ENCODE measurements at regions not wholly inside any gene's neighbourhood (a gene's known extent, or its start where the extent isn't known, plus 50 kb on each side); places are given as distances from the start of the nearest gene placed in this dataset.

DNA sequence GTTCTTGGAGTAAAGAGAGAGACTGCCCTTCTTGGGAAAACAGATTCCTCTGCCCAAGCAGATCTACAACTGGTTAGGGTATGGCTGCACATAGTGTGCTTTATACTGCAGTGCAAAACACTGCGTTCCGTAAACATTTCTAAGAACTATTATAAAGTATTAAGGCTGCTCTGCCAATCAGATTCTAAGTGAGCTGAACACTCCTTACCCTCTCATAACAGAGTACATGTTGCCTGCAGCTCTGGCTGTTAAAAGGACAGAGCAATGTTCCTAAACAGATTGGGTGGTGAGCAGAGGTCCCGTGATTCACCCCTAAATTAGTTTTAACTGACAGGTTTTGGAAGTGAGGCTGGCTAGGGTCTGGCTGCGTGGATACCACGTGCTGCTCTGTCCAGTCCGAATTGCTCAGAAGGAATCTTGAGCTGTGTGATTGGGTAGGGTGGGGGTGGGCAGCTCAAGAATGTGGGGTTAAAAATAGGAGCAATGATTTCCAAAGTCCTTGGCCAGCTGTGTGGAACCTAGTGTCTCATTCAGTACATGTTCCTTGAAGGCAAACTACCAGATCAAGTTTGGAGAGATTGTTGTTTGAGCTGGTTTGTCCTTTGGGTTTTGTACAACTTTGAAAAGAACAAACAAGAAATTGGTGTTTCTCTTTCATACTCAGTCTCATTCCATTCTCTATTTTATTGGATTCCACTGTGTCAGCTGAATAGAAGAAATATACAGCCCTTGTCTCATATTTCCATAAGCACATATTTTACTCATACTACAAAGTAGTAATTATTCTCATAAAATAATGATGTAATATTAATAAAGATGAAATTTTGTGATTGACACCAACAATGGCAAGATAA, 497.6 kb upstream of the CD180 start:
- H3K36me3 Mint-ChIP-seq (ENCODE audit: insufficient read depth, unreplicated experiment) = no peaks in the 10 kb centered on the region
- intact Hi-C loops (cut with micrococcal nuclease; ENCODE audit: unreplicated experiment) = no loop called here
- TF ChIP-seq, protein P1, sequence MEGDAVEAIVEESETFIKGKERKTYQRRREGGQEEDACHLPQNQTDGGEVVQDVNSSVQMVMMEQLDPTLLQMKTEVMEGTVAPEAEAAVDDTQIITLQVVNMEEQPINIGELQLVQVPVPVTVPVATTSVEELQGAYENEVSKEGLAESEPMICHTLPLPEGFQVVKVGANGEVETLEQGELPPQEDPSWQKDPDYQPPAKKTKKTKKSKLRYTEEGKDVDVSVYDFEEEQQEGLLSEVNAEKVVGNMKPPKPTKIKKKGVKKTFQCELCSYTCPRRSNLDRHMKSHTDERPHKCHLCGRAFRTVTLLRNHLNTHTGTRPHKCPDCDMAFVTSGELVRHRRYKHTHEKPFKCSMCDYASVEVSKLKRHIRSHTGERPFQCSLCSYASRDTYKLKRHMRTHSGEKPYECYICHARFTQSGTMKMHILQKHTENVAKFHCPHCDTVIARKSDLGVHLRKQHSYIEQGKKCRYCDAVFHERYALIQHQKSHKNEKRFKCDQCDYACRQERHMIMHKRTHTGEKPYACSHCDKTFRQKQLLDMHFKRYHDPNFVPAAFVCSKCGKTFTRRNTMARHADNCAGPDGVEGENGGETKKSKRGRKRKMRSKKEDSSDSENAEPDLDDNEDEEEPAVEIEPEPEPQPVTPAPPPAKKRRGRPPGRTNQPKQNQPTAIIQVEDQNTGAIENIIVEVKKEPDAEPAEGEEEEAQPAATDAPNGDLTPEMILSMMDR (IDR thresholded peaks at IDR 0.05; ENCODE audit: unreplicated experiment) = no peak
- H3K27me3 Mint-ChIP-seq (ENCODE audit: unreplicated experiment) = no peaks in the 10 kb centered on the region
- H3K4me1 Mint-ChIP-seq (ENCODE audit: low read depth, unreplicated experiment) = no peaks in the 10 kb centered on the region
- H3K4me3 Mint-ChIP-seq (ENCODE audit: low read depth, unreplicated experiment) = no peak overlapping the region
- no TSS peak for BruUV-seq (replicated peaks)
- H3K27ac Mint-ChIP-seq (ENCODE audit: unreplicated experiment) = no peak overlapping the region
- peaks cover 6% of the 10 kb centered on the region for H3K9me3 Mint-ChIP-seq (ENCODE audit: low read depth, unreplicated experiment)
- no peak for DNase-seq
- CTCF ChIA-PET = no interaction called here

DNA sequence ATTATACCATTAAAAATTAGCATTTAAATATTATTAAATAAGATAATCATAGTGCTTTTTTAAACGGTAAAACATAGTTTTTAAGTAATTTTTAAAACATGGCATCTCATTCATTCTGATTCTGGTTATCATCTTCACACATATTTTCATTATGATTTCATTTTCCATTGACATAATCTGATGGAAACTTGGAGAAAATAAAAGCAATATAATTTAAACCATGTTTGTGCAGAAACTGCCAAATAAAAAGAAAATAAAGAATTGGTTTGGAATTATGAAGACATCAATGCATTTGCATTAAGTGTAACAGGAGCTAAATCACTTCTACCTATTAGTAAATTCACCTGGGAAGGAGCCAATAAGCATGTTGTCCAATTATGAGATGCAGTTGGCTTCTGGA, 490.1 kb upstream of the CD180 start:
- Mint-ChIP-seq H3K4me3 (ENCODE audit: low read depth, unreplicated experiment) (no peak overlapping the region), H3K36me3 (ENCODE audit: insufficient read depth, unreplicated experiment) (peaks cover 2% of the 10 kb centered on the region), H3K27me3 (ENCODE audit: unreplicated experiment) (no peaks in the 10 kb centered on the region), H3K9me3 (ENCODE audit: low read depth, unreplicated experiment) (peaks cover 9% of the 10 kb centered on the region), H3K27ac (ENCODE audit: unreplicated experiment) (no peak overlapping the region), H3K4me1 (ENCODE audit: low read depth, unreplicated experiment) (no peaks in the 10 kb centered on the region)
- CTCF ChIA-PET = no interaction called here
- BruUV-seq (replicated peaks) = no TSS peak
- TF ChIP-seq, protein P1 (IDR thresholded peaks at IDR 0.05; ENCODE audit: unreplicated experiment) = no peak
- DNase-seq = no peak
- intact Hi-C loops (cut with micrococcal nuclease; ENCODE audit: unreplicated experiment) = no loop called here

DNA sequence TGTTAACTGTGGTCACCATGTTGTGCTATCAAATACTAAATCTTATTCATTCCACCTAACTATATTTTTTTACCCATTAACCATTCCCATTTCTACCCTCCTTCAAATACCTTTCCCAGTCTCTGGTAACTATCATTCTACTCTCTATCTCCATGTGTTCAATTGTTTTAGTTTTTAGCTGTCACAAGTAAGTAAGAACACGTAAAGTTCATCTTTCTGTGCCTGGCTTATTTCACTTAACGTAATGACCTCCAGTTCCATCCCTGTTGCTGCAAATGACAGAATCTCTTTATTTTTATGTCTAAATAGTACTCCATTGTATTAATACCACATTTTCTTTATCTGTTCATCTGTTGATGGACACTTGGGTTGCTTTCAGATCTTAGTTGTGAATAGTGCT, 485.1 kb upstream of the CD180 start:
- no TSS peak for BruUV-seq (replicated peaks)
- H3K36me3 Mint-ChIP-seq (ENCODE audit: insufficient read depth, unreplicated experiment) = peaks cover 5% of the 10 kb centered on the region

DNA sequence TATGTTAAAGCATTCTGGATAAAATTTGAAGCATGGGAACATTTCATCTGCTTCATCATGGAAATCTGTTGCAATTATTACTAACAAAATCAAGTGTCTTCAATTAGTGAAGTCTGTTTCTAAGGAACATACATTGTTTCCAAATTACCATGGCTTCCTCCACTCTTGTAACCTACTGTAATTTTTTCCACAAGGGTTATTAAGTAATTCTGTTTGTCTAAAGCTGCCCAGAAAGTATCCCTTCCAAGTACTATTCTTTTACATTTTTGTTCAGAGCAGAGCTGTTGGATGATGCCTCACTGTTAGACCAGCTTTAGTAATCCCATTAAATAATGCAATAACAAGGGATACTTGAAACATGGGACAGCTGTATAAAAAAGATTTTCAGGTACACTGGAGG, 483.5 kb upstream of the CD180 start:
- peaks cover 5% of the 10 kb centered on the region for H3K36me3 Mint-ChIP-seq (ENCODE audit: insufficient read depth, unreplicated experiment)
- peaks cover 11% of the 10 kb centered on the region for H3K4me1 Mint-ChIP-seq (ENCODE audit: low read depth, unreplicated experiment)
- intact Hi-C loops (cut with micrococcal nuclease; ENCODE audit: unreplicated experiment) = no loop called here
- no peaks in the 10 kb centered on the region for H3K27me3 Mint-ChIP-seq (ENCODE audit: unreplicated experiment)
- H3K9me3 Mint-ChIP-seq (ENCODE audit: low read depth, unreplicated experiment) = peaks cover 8% of the 10 kb centered on the region
- DNase-seq = no peak
- no TSS peak for BruUV-seq (replicated peaks)
- H3K4me3 Mint-ChIP-seq (ENCODE audit: low read depth, unreplicated experiment) = no peak overlapping the region
- TF ChIP-seq, protein P1 (IDR thresholded peaks at IDR 0.05; ENCODE audit: unreplicated experiment) = no peak
- CTCF ChIA-PET = no interaction called here
- no peak overlapping the region for H3K27ac Mint-ChIP-seq (ENCODE audit: unreplicated experiment)

More for the DNA sequence above, 485.1 kb upstream of the CD180 start:
- Mint-ChIP-seq H3K27ac (ENCODE audit: unreplicated experiment) (no peak overlapping the region), H3K27me3 (ENCODE audit: unreplicated experiment) (no peaks in the 10 kb centered on the region), H3K9me3 (ENCODE audit: low read depth, unreplicated experiment) (peaks cover 8% of the 10 kb centered on the region), H3K4me3 (ENCODE audit: low read depth, unreplicated experiment) (no peak overlapping the region), H3K4me1 (ENCODE audit: low read depth, unreplicated experiment) (peaks cover 11% of the 10 kb centered on the region)
- no peak for DNase-seq
- CTCF ChIA-PET = no interaction called here
- TF ChIP-seq, protein P1 (IDR thresholded peaks at IDR 0.05; ENCODE audit: unreplicated experiment) = no peak
- intact Hi-C loops (cut with micrococcal nuclease; ENCODE audit: unreplicated experiment) = no loop called here
